ENCODE measurements at regions not wholly inside any gene's neighbourhood (a gene's known extent, or its start where the extent isn't known, plus 50 kb on each side); places are given as distances from the start of the nearest gene placed in this dataset.
A peak's percentile ranks its signal among the peaks of the same experiment; 100 is the strongest.

DNA sequence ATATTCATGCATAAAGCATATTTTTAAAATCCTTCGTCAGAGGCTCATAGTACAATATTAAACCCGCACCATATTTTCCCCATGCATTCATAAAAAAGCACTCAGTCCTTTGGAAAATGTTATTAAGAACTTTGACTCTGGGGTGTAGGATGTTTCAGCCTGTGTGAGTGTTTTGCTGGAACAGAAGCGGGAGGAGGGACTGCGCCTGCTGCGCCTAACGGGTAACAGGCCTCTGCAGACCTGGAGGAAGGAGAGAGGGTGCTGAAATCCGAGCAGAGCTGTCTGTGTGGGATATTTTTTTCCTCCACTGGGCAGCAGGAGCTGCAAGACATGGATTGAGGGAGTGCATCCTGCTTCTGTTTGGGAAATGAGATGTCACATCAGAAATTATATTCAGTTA, 483.0 kb downstream of the BRD1 start:
- H4K91ac ChIP-seq (ENCODE audit: insufficient read depth, low read depth, low read length): no peak overlapping the region
- H4K5ac ChIP-seq (ENCODE audit: low read depth, low read length): no peak overlapping the region
- H3K56ac ChIP-seq (ENCODE audit: extremely low read depth, insufficient read depth, low read length): no peak overlapping the region
- H3K14ac ChIP-seq (replicated peaks; ENCODE audit: low read depth, low read length): no peak overlapping the region
- H3K9me3 ChIP-seq (ENCODE audit: control insufficient read depth, insufficient read depth, low read length): peaks cover 41% of the 10 kb centered on the region
- no peaks in the 10 kb centered on the region for H3K4me1 ChIP-seq (ENCODE audit: control insufficient read depth, insufficient read depth, low read length)
- intact Hi-C loops (cut with micrococcal nuclease) (no loop called here), in situ Hi-C loops (cut with MboI; ENCODE audit: low sequenced_read_pairs) (no loop called here), dilution Hi-C loops (cut with HindIII; ENCODE audit: low sequenced_read_pairs, unreplicated experiment) (no loop called here)
- no peak overlapping the region for H3K23ac ChIP-seq (ENCODE audit: low read depth, low read length)
- no peak overlapping the region for H4K8ac ChIP-seq (ENCODE audit: low read depth in 2 of 2, low read length in 2 of 2)
- no CpG with 5 or more reads among the region's 7 CpGs for WGBS, 2 experiments (ENCODE audit: extremely low coverage in 2 of 2, insufficient read length in 1 of 2)
- H2BK120ac ChIP-seq (ENCODE audit: low read depth, low read length): no peak overlapping the region
- ChIA-PET CTCF (no interaction called here), POLR2A (ENCODE audit: unreplicated experiment) (no interaction called here)
- H2AK5ac ChIP-seq (ENCODE audit: low read depth, low read length): no peak overlapping the region
- H2BK5ac ChIP-seq (ENCODE audit: low read depth, low read length, poor library complexity, severe bottlenecking): no peak overlapping the region
- no peak for DNase-seq
- ATAC-seq (ENCODE audit: low read depth): no peak
- H4K20me1 ChIP-seq (ENCODE audit: insufficient read depth, low read length): no peaks in the 10 kb centered on the region
- no TSS peak for BruUV-seq (replicated peaks)
- H3K36me3 ChIP-seq (ENCODE audit: control insufficient read depth, insufficient read depth, low read length): no peaks in the 10 kb centered on the region
- no peaks in the 10 kb centered on the region for H3K27me3 ChIP-seq (ENCODE audit: control insufficient read depth, insufficient read depth, low read length)
- no peak overlapping the region for H3K4me2 ChIP-seq (ENCODE audit: low read depth, low read length)
- H3K18ac ChIP-seq (ENCODE audit: low read depth, low read length): no peak overlapping the region
- no peaks in the 10 kb centered on the region for H3K79me1 ChIP-seq (ENCODE audit: low read depth in 1 of 2, low read length in 2 of 2)
- no peak overlapping the region for H3K27ac ChIP-seq (ENCODE audit: insufficient read depth, low read length)
- H2AK9ac ChIP-seq (replicated peaks; ENCODE audit: low read depth, low read length, poor library complexity): peak overlapping the region; percentile 50
- no peak overlapping the region for H3K9ac ChIP-seq (ENCODE audit: low read depth, low read length)
- TF ChIP-seq MXI1 (IDR thresholded peaks at IDR 0.05; ENCODE audit: borderline replicate concordance, low read depth, low read length): no peak
- TF ChIP-seq, protein P1, sequence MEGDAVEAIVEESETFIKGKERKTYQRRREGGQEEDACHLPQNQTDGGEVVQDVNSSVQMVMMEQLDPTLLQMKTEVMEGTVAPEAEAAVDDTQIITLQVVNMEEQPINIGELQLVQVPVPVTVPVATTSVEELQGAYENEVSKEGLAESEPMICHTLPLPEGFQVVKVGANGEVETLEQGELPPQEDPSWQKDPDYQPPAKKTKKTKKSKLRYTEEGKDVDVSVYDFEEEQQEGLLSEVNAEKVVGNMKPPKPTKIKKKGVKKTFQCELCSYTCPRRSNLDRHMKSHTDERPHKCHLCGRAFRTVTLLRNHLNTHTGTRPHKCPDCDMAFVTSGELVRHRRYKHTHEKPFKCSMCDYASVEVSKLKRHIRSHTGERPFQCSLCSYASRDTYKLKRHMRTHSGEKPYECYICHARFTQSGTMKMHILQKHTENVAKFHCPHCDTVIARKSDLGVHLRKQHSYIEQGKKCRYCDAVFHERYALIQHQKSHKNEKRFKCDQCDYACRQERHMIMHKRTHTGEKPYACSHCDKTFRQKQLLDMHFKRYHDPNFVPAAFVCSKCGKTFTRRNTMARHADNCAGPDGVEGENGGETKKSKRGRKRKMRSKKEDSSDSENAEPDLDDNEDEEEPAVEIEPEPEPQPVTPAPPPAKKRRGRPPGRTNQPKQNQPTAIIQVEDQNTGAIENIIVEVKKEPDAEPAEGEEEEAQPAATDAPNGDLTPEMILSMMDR (conservative IDR thresholded peaks at IDR 0.05; ENCODE audit: low read depth, low read length): no peak
- no peak for TF ChIP-seq RFX5 (IDR thresholded peaks at IDR 0.05; ENCODE audit: low read depth, low read length)
- no peak for TF ChIP-seq POLR2A (IDR thresholded peaks at IDR 0.05; ENCODE audit: low read depth, low read length)
- no peak for TF ChIP-seq FOS (IDR thresholded peaks at IDR 0.05; ENCODE audit: low read depth, low read length)
- TF ChIP-seq BHLHE40 (IDR thresholded peaks at IDR 0.05; ENCODE audit: low read depth, low read length): no peak
- no peak for TF ChIP-seq ELK1 (IDR thresholded peaks at IDR 0.05; ENCODE audit: borderline replicate concordance, low read depth, low read length)
- TF ChIP-seq NFE2L2 (IDR thresholded peaks at IDR 0.05; ENCODE audit: low read depth, low read length): no peak
- TF ChIP-seq MAZ (IDR thresholded peaks at IDR 0.05; ENCODE audit: borderline replicate concordance, low read depth, low read length): no peak
- TF ChIP-seq SMC3 (IDR thresholded peaks at IDR 0.05; ENCODE audit: low read depth, low read length): no peak
- TF ChIP-seq MAFK (IDR thresholded peaks at IDR 0.05; ENCODE audit: low read depth, low read length): no peak
- no peak for TF ChIP-seq RCOR1 (IDR thresholded peaks at IDR 0.05; ENCODE audit: insufficient replicate concordance, low read length)
- no peak for TF ChIP-seq USF2 (IDR thresholded peaks at IDR 0.05; ENCODE audit: low read depth, low read length)
- TF ChIP-seq CEBPB (IDR thresholded peaks at IDR 0.05; ENCODE audit: low read depth, low read length): no peak
- no peak for TF ChIP-seq CHD1 (IDR thresholded peaks at IDR 0.05; ENCODE audit: low read depth, low read length)
- H2BK15ac ChIP-seq (ENCODE audit: low read depth, low read length): no peak overlapping the region
- H3K4ac ChIP-seq (ENCODE audit: low read depth, low read length): no peak overlapping the region
- H2BK20ac ChIP-seq (ENCODE audit: low read depth, low read length): no peak overlapping the region
- no peak overlapping the region for H3K4me3 ChIP-seq (ENCODE audit: insufficient read depth, low read depth, low read length)
- no peak overlapping the region for H2AFZ ChIP-seq (replicated peaks; ENCODE audit: low read length, poor library complexity)
- H3K9me1 ChIP-seq (ENCODE audit: insufficient read depth, low read length): no peaks in the 10 kb centered on the region

Data from IMR-90 (cell line).